Epithelial cell of proximal tubule (primary cell): ENCODE measurements at regions not wholly inside any gene's neighbourhood (a gene's known extent, or its start where the extent isn't known, plus 50 kb on each side); places are given as distances from the start of the nearest gene placed in this dataset.

Experiments
- DNase-seq: peaks from one replicate; pipeline ENCODE4 v3.0.0-alpha.2; 2011; ENCODE audit warnings: low read depth
- H3K4me3 ChIP-seq: 2 replicates; pipeline ENCODE4 v1.5.1; 2011; ENCODE audit warnings: low read depth, mild to moderate bottlenecking, low read length
- CTCF ChIP-seq: conservative IDR thresholded peaks from 2 replicates; pipeline ENCODE4 v1.5.1; 2012; ENCODE audit warnings: low read depth, mild to moderate bottlenecking, low read length

GRCh38 chr14:39972704-39973103 lies 540.5 kb upstream of the FBXO33 start:
- no peak for DNase-seq
- no peak for TF ChIP-seq CTCF
- H3K4me3 ChIP-seq, result no peak overlapping the region

- no peak for TF ChIP-seq CTCF
- DNase-seq, result no peak
- no peak overlapping the region for H3K4me3 ChIP-seq
Observed at GRCh38 chr14:39967885-39968284, 535.7 kb upstream of the FBXO33 start.

- no peak for TF ChIP-seq CTCF
- DNase-seq, result no peak
- H3K4me3 ChIP-seq, result no peak overlapping the region
Observed at GRCh38 chr14:39957987-39958386, 525.8 kb upstream of the FBXO33 start.

GRCh38 chr14:39957290-39957689 lies 525.1 kb upstream of the FBXO33 start:
- no peak overlapping the region for H3K4me3 ChIP-seq
- DNase-seq, result no peak
- no peak for TF ChIP-seq CTCF

- peak; percentile 35 for TF ChIP-seq CTCF
- no peak overlapping the region for H3K4me3 ChIP-seq
- DNase-seq, result no peak
Observed at GRCh38 chr14:39956372-39956771, 524.1 kb upstream of the FBXO33 start.

- no peak overlapping the region for H3K4me3 ChIP-seq
- TF ChIP-seq CTCF, result no peak
- no peak for DNase-seq
Observed at GRCh38 chr14:39948235-39948634, 516.0 kb upstream of the FBXO33 start.

GRCh38 chr14:39946807-39947206 lies 514.6 kb upstream of the FBXO33 start:
- peak; percentile 78 for DNase-seq
- TF ChIP-seq CTCF, result no peak
- H3K4me3 ChIP-seq, result no peak overlapping the region
